Breast epithelium (tissue), 3 donors: ENCODE measurements at regions not wholly inside any gene's neighbourhood (a gene's known extent, or its start where the extent isn't known, plus 50 kb on each side); places are given as distances from the start of the nearest gene placed in this dataset.

Experiments used
- POLR2A ChIP-seq: fragments of 450-650 bp; IDR thresholded peaks from one replicate; pipeline ENCODE4 v1.6.1; 2016; ENCODE audit warnings: antibody characterized with exemption, mild to moderate bottlenecking, moderate library complexity
- POLR2AphosphoS5 ChIP-seq, 3 donors: sonication (generic); formaldehyde crosslinking; IDR thresholded peaks; one replicate each; pipeline ENCODE4 v1.6.1; 2017; ENCODE audit warnings: antibody characterized with exemption in 3 of 3
- TF ChIP-seq, protein P1 (sequence below), 3 donors: fragments of 450-650 bp; IDR thresholded peaks; one replicate each; pipeline ENCODE4 v1.5.1; 2016 to 2017; ENCODE audit warnings: antibody characterized with exemption in 3 of 3, mild to moderate bottlenecking in 3 of 3, moderate library complexity in 3 of 3

DNA sequence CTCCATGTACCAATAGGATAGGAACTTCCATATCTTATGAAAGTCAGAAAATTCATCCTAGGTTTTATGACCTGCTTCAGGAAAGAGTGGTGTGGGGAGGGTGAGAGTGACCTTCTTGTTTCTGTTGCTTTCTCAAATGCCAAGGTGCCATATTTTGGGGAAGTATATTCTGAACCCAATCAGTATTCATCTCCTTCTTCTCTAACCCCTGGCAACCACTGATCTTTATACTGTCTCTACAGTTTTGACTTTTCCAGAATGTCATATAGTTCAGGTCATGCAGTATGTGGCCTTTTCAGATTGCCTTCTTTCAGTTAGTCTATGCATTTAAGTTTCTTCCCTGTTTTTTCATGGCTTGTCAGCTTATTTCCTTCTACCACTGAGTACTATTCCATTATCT lies 321.4 kb upstream of the SEMA6A start:
- TF ChIP-seq, protein P1, sequence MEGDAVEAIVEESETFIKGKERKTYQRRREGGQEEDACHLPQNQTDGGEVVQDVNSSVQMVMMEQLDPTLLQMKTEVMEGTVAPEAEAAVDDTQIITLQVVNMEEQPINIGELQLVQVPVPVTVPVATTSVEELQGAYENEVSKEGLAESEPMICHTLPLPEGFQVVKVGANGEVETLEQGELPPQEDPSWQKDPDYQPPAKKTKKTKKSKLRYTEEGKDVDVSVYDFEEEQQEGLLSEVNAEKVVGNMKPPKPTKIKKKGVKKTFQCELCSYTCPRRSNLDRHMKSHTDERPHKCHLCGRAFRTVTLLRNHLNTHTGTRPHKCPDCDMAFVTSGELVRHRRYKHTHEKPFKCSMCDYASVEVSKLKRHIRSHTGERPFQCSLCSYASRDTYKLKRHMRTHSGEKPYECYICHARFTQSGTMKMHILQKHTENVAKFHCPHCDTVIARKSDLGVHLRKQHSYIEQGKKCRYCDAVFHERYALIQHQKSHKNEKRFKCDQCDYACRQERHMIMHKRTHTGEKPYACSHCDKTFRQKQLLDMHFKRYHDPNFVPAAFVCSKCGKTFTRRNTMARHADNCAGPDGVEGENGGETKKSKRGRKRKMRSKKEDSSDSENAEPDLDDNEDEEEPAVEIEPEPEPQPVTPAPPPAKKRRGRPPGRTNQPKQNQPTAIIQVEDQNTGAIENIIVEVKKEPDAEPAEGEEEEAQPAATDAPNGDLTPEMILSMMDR (IDR thresholded peaks at IDR 0.05) = no peak
- no peak for TF ChIP-seq POLR2AphosphoS5 (IDR thresholded peaks at IDR 0.05)
- no peak for TF ChIP-seq POLR2A
